ENCODE measurements at regions not wholly inside any gene's neighbourhood (a gene's known extent, or its start where the extent isn't known, plus 50 kb on each side); places are given as distances from the start of the nearest gene placed in this dataset.

- no peak for TF ChIP-seq CTCF (IDR thresholded peaks at IDR 0.05)
- TF ChIP-seq POLR2A (IDR thresholded peaks at IDR 0.05): no peak
Measured at GRCh38 chr18:1056404-1056803, 151.7 kb downstream of the ADCYAP1 start.

Measured in right lobe of liver (tissue), 4 donors.